GM18520 (cell line): ENCODE measurements at regions not wholly inside any gene's neighbourhood (a gene's known extent, or its start where the extent isn't known, plus 50 kb on each side); places are given as distances from the start of the nearest gene placed in this dataset.
"Not testable (repeated sequence)": the region's sequence is repeated elsewhere in the genome, so short reads cannot be mapped to it uniquely, and the experiment has no call there.

ENCODE experiments used
- ATAC-seq: cut with Tn5 transposase; IDR thresholded peaks from one replicate; pipeline ENCODE4 v1.9.1; 2021; ENCODE audit not compliant: unreplicated experiment

DNA sequence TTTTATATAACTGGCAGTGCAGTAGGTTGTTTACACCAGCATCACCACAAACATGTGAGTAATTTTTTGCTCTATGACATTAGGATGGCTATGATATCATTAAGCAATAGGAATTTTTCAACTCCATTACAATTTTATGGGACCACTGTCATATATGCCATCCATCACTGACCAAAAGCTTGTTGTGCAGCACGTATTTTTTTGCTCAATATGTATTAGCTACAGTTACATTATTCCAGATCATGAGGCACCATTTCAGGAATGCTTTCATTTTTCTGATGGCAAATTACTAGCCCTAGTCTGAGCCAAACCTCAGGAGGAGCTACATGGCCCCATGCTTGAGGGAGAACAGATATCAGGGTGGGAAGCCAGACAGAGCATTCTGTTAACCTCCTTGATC is 56.8 kb upstream of the DCLK2 start:
- no peak for ATAC-seq

DNA sequence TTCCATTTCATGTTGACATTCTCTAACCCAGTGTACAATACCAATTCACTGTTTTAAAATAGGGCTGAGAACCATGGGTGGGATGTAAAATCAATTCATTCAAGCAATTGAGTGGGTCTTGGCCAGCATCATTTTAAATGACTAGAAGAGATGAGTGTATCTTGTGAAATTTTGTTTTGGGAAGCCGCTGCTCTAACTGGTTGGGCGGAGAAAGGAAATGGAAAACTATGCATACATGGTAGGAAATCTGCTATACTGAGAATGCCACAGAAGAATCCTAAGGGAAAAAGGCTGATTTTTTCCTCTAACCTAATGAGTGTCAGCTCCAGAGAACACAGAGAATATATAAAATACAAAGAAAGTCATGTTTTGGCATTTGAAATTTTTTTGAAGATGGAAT is 54.8 kb upstream of the DCLK2 start:
- ATAC-seq = no peak

DNA sequence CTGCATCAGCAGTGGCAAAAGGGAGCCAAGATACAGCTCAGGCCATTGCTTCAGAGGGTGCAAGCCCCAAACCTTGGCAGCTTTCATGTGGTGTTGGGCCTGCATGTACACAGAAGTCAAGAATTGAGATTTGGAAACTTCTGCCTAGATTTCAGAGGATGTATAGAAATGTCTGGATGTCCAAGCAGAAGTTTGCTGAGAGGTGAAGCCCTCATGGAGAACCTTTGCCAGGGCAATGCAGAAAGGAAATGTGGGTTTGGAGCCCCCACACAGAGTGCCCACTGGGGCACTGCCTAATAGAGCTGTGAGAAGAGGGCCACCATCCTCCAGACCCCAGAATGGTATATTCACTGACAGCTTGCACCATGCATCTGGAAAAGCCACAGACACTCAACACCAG is 51.3 kb upstream of the DCLK2 start:
- not testable (repeated sequence) for ATAC-seq
